Activated gamma-delta T cell treated with anti-CD3 and anti-CD28 coated beads, Interleukin-2, amount 50 U/mL, for 16 hours (primary cell): ENCODE measurements at regions not wholly inside any gene's neighbourhood (a gene's known extent, or its start where the extent isn't known, plus 50 kb on each side); places are given as distances from the start of the nearest gene placed in this dataset.

Experiments
- DNase-seq: peaks from one replicate; pipeline ENCODE4 v3.0.0-alpha.2; 2020; ENCODE audit warnings: low read depth

DNA sequence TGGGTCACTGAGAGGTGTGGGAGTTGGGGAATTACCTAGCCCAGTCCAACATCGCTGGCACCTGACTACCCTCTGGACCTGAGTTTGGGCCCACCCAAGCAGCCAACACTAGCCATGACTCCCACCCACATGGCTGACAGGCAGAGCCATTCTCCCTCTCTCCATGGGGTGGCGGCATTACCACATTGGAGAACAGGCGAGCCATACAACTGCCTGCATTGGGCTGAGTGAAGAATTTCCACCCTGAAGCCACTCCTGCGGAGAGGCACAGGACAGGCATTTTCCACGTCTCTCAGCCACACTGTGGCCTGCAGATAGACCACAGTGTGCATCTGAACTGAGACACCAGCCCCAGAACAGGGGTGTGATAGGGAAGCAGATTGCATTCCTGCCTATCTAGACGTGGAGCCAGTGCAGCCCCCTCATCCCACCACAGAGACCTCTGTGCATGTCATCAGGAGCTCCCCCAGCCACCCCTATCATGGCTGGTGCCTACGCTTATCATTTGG lies 58.2 kb upstream of the ANTXRL start:
- peak; percentile 51 for DNase-seq

GRCh38 chr10:46229144-46229563 lies 57.6 kb upstream of the ANTXRL start:
- DNase-seq, result no peak

- DNase-seq, result no peak
Observed at GRCh38 chr10:46230615-46231014, 56.2 kb upstream of the ANTXRL start.

GRCh38 chr10:46231087-46231486 lies 55.7 kb upstream of the ANTXRL start:
- DNase-seq, result no peak

DNA sequence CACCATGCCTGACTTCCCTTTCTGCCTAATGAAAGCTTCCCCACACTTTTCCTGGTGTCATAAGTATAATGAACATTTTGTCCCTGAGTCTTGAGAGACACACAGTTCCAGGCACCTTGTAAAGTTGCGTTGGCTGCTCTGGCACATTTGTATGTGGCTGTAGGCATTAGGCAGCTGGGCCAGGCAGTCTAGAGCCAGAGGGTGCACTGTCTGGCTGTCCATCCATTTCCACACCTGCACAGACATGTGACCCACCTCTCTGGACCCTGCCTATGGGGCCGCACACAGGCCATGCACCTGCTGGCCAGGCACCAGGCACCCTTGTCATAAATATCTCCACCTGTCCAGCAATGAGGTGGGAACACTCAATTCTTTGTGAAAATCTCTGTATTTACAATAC lies 54.7 kb upstream of the ANTXRL start:
- no peak for DNase-seq

DNA sequence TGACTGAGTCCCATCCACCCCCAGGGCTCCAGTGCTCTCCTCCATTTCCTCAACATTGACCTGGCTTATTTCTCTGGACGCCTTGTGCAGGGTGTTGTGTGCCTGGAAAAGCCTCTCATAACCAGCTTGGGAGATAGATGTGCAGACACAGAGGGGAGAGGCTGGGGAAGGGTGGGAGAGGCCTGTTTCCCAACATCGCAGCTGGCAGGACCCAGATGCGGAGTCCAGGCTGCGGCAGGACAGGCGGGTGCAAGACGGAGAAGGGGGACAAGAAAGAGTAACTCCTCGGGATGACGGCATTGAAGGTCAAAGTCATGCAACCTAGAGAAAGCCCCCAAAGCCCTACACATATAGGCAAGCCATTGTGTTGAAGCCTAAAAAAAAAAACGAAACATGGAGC lies 54.1 kb upstream of the ANTXRL start:
- no peak for DNase-seq

- DNase-seq, result no peak
Observed at GRCh38 chr10:46233181-46233580, 53.6 kb upstream of the ANTXRL start.

DNA sequence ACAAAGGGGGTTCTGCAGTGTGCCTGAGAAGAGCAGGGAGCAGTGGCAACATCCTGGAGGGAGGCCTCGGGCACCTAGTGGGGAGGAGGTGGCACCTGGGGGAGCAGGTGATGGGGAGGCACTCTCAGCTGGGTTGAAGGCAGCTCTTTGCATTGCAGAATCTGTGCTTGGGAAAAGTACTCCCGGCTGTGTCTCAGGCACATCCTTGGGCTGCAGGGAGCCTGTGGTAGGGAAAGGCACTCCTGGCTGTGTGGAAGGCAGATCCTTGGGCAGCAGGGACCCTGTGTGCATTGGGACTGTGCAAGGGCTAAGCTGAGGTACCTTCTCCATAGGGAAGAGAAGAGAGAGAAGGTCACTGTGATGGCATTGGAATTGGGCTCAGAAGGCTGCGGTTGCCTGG lies 52.8 kb upstream of the ANTXRL start:
- DNase-seq, result no peak

DNA sequence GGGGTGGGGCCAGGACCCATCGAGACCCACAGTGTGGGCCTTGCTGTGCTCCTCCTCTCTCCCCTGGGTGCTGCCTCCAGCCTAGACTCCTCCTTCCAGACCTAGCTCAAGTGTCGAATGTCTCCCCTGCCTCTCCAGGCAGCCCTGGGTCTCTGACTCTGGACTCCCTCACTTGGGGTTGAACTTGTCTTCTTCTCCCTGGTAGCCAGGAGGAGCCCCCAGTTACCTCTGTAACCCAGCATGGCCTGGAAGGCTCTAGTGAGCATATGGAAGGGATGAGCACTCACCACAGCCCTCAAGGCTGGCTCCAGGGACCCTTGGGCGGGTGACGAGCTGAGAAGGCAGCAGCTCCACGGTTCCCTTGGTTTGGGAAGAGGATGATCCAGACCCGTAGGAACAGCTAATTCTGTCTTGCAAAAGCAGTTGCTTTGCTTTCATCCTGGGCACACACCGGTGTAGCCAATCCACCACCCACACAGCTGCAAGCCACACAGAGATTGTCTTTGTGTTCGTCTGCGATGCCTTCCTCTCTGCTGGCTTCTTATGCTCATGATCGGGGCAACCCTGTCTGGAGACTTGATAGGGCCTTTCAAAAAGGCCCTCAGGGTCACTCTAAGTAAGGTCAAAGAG lies 52.3 kb upstream of the ANTXRL start:
- DNase-seq, result no peak

GRCh38 chr10:46235705-46236545 lies 50.9 kb upstream of the ANTXRL start:
- no peak for DNase-seq

GRCh38 chr10:46236546-46236887 lies 50.3 kb upstream of the ANTXRL start:
- no peak for DNase-seq

DNA sequence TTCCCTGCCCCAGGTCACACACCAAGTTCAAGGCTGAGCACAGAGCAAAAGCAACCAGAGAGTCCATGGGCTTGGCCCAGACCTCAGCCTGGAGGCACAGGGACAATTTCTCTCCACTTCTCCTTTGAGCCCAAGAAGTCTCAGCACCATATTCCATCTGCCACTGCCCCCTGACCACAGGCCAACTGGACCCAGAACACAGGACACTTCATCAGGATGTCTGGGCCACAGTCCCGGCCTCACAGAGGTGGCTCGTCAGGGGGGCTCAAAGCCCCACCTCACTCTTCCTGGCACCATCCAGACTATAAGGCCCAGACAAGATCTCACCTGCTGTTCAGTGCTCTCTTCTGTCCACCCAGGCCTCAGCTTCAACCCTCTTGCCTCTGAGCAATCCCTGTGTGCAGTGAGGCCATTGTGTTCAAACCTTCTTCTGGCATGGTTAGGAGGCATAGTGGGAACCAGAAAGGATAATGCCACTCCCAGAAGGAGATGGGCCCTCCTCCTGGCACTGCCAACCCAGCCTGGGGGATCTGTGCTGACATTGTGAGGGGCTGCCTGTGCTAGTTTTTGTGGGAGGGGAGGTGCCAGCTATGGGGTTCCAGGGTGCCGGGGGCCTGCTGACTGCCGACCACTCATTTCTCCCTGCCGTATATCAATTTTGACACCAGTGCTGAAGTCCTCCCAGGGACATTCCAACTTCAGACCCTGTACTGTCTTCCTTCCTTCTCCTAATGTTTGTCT lies 49.7 kb upstream of the ANTXRL start:
- no peak for DNase-seq
